ENCODE measurements at regions not wholly inside any gene's neighbourhood (a gene's known extent, or its start where the extent isn't known, plus 50 kb on each side); places are given as distances from the start of the nearest gene placed in this dataset.

GRCh38 chr4:19379191-19379708 is 872.5 kb upstream of the SLIT2 start:
- H3K4me3 ChIP-seq: no peak overlapping the region
- POLR2A ChIA-PET (ENCODE audit: unreplicated experiment): no interaction called here

DNA sequence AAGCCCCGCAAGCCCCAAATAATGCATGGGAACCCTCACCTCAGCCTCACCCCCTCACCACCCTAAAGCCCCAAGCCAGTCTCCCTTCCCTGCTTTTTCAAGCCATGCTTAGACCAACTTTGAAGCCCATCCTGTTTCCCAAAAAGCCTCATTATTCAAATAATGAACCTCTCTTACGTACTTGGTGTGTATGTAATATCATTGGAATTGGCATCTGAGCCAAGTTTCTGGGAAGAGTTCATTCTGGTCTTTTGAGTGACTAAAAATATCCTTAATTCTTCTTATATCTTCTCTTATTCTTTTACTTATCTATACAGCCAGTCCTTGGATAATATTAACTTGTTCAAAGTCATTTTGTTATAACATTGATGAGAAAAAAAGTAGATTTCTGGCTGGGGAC is 875.8 kb upstream of the SLIT2 start:
- no peak for DNase-seq
- POLR2A ChIA-PET (ENCODE audit: unreplicated experiment): no interaction called here
- no TSS peak for BruUV-seq (replicated peaks)
- TF ChIP-seq CTCF (conservative IDR thresholded peaks at IDR 0.05) (no peak), EZH2 (IDR thresholded peaks at IDR 0.05; ENCODE audit: low read depth) (no peak)
- Histone ChIP-seq H3K36me3 (ENCODE audit: low read depth) (no peaks in the 10 kb centered on the region), H3K79me2 (ENCODE audit: low read depth) (no peaks in the 10 kb centered on the region), H3K27me3 (ENCODE audit: insufficient read depth, low read depth) (no peaks in the 10 kb centered on the region), H3K27ac (no peak overlapping the region), H3F3A (ENCODE audit: insufficient read depth, low read depth) (no peaks in the 10 kb centered on the region), H2AFZ (no peak overlapping the region), H3K4me2 (no peak overlapping the region), H3K9me3 (ENCODE audit: insufficient read depth, low read depth) (no peaks in the 10 kb centered on the region), H3K4me3 (no peak overlapping the region), H4K20me1 (ENCODE audit: insufficient read depth) (no peaks in the 10 kb centered on the region), H3K4me1 (replicated peaks; ENCODE audit: insufficient read depth) (no peaks in the 10 kb centered on the region), H3K9me2 (ENCODE audit: insufficient read depth) (no peaks in the 10 kb centered on the region)
- intact Hi-C loops (cut with micrococcal nuclease; ENCODE audit: unreplicated experiment): no loop called here
- CTCF ChIA-PET: no interaction called here

More at GRCh38 chr4:19379191-19379708, 872.5 kb upstream of the SLIT2 start:
- no peaks in the 10 kb centered on the region for H3F3A ChIP-seq (ENCODE audit: insufficient read depth, low read depth)
- H3K27ac ChIP-seq: no peak overlapping the region
- H3K27me3 ChIP-seq (ENCODE audit: insufficient read depth, low read depth): no peaks in the 10 kb centered on the region
- BruUV-seq (replicated peaks): no TSS peak
- intact Hi-C loops (cut with micrococcal nuclease; ENCODE audit: unreplicated experiment): no loop called here
- CTCF ChIA-PET: no interaction called here
- H4K20me1 ChIP-seq (ENCODE audit: insufficient read depth): no peaks in the 10 kb centered on the region
- H3K9me3 ChIP-seq (ENCODE audit: insufficient read depth, low read depth): no peaks in the 10 kb centered on the region
- DNase-seq: no peak
- no peaks in the 10 kb centered on the region for H3K9me2 ChIP-seq (ENCODE audit: insufficient read depth)
- H3K4me2 ChIP-seq: no peak overlapping the region
- H3K4me1 ChIP-seq (replicated peaks; ENCODE audit: insufficient read depth): no peaks in the 10 kb centered on the region
- H3K79me2 ChIP-seq (ENCODE audit: low read depth): no peaks in the 10 kb centered on the region
- H2AFZ ChIP-seq: no peak overlapping the region
- H3K36me3 ChIP-seq (ENCODE audit: low read depth): no peaks in the 10 kb centered on the region
- no peak for TF ChIP-seq EZH2 (IDR thresholded peaks at IDR 0.05; ENCODE audit: low read depth)
- TF ChIP-seq CTCF (conservative IDR thresholded peaks at IDR 0.05): no peak

- no peaks in the 10 kb centered on the region for H3K9me3 ChIP-seq (ENCODE audit: insufficient read depth, low read depth)
- H3F3A ChIP-seq (ENCODE audit: insufficient read depth, low read depth): no peaks in the 10 kb centered on the region
- no peaks in the 10 kb centered on the region for H3K9me2 ChIP-seq (ENCODE audit: insufficient read depth)
- no peaks in the 10 kb centered on the region for H3K27me3 ChIP-seq (ENCODE audit: insufficient read depth, low read depth)
- DNase-seq: no peak
- intact Hi-C loops (cut with micrococcal nuclease; ENCODE audit: unreplicated experiment): no loop called here
- no peaks in the 10 kb centered on the region for H4K20me1 ChIP-seq (ENCODE audit: insufficient read depth)
- H3K4me3 ChIP-seq: no peak overlapping the region
- no peaks in the 10 kb centered on the region for H3K4me1 ChIP-seq (replicated peaks; ENCODE audit: insufficient read depth)
- no peak overlapping the region for H2AFZ ChIP-seq
- no peak overlapping the region for H3K4me2 ChIP-seq
- ChIA-PET POLR2A (ENCODE audit: unreplicated experiment) (no interaction called here), CTCF (interaction anchor here (0.5 kb wide), 1 partner anchor 151 kb away, joined by 6 read pairs; no protein-coding TSS in a partner anchor)
- no peaks in the 10 kb centered on the region for H3K36me3 ChIP-seq (ENCODE audit: low read depth)
- TF ChIP-seq CTCF (conservative IDR thresholded peaks at IDR 0.05): no peak
- TF ChIP-seq EZH2 (IDR thresholded peaks at IDR 0.05; ENCODE audit: low read depth): no peak
- no peaks in the 10 kb centered on the region for H3K79me2 ChIP-seq (ENCODE audit: low read depth)
- H3K27ac ChIP-seq: no peak overlapping the region
- BruUV-seq (replicated peaks): no TSS peak
Observed at GRCh38 chr4:19375136-19375804, 876.4 kb upstream of the SLIT2 start.

Measured in PC-9 (cell line).